SKM-1 (cell line): ENCODE measurements at regions not wholly inside any gene's neighbourhood (a gene's known extent, or its start where the extent isn't known, plus 50 kb on each side); places are given as distances from the start of the nearest gene placed in this dataset.
A peak's percentile ranks its signal among the peaks of the same experiment; 100 is the strongest.

ENCODE experiments used
- DNase-seq: peaks from one replicate; lab custom pipeline; 2025; ENCODE audit not compliant: unreplicated experiment; lab: John Stamatoyannopoulos, UW

DNA sequence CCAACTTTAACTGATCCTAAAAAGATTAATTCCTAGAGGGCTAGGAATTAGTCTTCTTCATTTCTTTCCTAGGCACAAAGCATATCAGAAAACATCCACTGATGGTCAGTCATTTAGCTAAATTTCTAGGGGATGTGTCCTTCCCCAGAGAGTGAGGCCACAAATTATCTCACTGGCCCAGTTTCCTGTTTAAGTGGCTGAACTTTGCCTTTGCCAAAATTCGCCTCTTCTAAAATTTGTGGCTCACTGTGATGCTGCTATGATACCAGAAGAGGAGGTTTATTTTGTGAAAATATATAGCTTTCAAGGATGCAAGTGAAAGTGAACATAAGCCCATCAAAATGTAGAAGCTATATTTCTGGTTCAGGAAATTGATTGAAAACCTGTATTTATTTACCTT, 98.1 kb upstream of the FER start:
- no peak for DNase-seq

DNA sequence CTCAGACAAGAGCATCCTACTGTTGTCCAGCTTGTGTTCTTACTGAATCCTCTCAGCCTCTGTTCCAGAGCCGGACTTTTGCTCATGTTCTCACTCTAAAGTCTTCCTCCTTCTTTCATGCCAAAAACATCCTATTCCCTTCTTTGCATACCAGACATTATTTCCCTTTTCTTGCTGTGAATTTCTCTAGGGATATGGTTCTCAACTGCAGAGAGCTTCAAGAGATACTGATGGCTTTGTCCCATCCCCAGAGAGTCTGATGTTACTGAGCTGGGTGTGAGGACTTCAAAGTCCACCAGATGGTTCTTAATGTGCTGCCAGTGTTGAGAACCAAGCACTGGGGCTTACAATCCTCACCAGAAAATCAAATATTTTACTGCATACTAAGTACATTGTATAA, 98.6 kb upstream of the FER start:
- DNase-seq = no peak

DNA sequence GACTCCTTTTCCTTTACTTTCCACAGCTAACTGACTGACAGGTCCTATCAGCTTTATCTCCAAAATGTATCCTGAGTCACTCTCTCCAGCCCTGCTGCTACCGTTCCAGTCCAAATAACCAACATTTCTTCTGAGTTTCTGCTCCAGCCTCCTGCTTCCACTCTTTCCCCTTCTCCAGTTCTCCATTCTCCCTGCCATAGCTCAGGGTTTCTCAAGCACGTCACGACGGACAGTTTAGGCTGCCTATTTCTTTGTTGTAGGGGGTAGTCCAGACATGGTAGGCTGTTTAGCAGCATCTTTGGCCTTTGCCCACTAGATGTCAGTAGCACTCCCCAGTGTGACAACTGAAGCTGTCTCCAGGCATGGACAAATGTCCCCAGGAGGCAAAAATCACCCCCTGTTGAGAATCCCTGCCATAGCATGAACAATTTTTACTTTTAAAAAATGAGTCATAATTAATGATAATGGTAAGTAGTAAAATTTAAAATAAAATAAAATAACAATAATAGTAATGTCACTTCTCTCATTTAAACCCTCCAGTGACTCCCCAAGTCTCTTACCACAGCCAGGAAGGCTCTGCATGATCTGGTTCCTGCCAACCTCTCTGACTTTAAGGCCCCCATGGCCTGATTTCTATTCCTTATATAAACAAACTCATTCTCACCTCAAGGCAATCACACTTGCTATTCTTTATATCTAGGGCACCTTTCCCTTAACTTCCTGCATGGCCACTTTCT, 105.4 kb upstream of the FER start:
- peak; percentile 51 for DNase-seq

DNA sequence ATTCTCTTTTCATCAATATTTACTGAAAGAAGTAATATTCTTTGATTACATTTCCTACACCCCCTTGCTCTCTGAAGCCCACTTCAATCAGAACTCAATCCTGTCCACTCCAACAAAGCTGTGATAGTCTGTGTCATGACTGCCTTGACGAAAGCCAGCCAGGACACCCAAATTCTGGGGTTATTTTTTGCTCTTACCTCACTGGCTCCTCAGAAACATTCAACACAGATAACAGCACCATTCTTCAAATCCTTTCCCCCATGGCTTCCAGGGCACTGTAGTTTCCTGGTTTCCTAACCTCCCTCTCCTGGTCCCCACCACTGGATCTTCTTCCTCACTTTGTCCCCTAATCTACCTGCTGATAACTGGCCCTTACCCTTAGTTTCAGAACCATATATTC, 106.1 kb upstream of the FER start:
- DNase-seq = no peak

DNA sequence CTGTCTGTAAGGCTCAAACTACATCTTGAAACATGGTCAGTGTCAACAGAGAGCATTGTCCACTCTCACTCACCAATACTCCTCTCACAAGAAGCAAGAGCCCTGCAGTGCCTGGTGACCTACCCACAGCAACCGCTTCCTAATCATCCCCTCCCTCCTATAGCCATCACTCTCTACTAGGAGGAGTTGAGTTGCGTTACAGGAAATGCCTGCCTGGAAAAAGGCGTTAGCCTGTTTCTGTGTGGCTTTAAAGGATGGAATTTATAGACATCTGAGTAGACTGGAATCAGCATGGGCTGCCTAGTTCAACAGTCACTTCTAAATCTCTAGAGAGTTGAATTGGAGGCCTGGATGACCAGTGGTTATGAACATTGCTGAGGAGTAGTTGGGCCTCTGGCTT, 108.3 kb upstream of the FER start:
- DNase-seq = no peak

DNA sequence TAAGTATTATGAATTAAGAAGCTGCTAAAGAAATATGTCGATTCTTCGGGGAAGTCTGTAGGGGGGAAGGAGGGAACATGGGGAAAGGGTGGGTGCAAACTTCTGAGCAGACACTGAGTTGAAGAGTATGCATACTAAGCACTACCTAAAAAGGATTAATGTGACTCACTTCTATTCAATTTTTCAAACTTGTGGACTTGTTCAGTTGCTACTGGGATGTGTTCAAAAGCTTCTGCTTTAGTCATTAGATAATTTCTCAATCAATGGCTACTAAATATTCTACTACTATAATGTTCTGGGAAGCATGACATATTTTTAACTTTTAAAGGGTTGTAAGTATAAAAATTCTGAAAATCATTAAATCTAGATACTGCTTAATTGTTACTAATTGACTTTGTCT, 109.7 kb upstream of the FER start:
- no peak for DNase-seq

DNA sequence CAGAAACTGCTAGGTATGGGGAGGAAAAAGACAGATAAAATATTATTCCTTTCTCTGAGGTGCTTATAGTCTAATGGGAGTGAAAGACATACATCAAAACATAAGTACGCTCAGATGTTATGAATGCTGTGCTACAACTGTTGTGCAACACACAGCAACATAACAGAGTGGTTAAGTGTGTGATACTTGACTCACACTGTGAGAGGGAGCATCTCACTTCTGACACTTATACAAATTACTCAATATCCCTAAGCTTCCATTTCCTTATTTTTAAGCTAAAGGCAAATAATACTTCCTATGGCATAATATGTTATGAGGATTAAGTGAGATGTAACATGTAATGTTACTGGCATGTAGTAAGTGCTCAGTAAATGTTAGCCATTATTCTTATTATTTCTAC, 110.6 kb upstream of the FER start:
- peak; percentile 25 for DNase-seq

DNA sequence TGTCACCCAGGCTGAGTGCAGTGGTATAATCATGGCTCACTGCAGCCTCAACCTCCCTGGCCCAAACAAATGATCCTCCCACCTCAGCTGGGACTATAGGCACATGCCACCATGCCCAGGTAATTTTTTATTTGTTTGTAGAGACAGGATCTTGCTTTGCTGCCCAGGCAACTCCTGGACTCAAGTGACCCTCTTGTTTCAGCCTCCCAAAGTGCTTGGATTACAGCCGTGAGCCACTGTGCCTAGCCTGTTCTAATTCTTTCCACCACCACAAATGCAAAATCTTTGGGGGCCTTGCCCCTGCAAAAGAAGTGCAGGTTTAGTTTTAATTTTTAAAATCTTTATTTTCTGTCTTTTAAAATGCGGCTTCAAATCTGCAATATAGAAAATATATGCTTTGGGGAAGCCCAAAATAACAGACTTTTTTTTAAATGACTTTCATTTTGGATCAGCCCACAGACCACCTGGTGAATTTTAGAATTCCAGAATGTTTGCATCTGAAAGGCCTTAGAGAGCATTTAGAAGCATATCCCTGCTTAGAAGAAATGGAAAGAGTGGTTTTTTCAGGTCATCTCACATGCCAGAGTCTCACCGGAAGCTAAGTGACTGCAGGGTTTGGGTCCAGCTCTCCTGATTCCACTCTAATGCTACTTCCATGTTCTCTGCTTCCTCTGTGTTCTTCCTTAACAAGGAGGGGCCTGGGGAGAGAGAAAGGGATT, 111.4 kb upstream of the FER start:
- no peak for DNase-seq

DNA sequence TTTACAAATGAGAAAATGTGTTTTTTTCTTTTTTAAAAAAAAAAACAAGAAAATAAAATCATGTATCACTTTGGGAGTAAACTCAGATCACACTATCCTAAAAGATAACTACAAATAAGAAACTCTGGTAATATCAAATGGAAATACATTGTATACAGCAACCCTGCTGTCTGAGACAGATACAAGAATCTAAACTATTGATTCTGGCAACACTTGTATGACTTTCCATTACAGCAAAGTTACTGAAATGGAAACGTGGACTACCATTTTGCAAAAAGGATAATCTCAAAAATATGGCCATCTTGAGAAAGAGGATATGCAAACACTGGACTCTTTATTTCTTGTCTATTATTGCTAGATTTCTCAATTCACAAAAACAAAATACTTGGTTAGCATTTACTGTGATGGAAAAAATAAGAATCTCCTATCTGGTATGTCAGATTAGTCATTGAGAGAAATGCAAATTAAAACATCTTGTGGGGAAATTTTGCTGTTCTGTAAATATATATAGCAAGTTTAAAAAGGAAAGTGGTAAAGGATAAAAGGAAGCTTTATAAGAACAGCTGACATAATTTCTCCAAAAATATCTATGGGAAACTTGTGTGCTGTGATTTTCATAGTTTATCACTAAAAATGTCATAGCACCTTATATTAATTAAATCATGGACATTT, 112.9 kb upstream of the FER start:
- DNase-seq = no peak

DNA sequence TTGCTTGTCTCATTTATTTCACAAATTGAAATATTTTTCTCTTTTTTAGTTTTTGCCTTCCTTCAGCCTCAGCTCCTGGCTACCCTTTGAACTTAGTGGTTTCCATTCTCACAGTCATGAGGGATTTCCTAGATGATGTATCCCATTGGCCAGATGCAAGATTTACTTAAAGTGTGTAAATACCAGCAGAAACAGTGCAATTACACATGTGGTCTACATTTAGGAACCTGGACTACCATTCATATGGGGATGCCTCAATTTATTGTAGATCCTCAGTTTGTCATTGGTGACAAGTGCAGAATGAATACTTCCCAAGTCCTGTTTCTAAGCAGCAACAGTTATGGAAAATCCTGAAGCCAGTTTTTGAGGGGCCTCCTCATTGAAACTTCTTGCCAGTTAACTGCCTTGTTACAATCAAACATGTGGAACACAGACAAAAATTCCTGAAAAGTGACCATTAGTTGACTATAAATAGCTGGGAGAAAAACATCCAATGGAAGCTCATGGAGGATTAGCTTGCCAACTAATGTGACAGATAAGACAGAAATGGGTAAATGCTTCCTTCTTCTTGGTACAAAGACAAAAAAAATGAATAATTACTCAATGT, 113.6 kb upstream of the FER start:
- no peak for DNase-seq

DNA sequence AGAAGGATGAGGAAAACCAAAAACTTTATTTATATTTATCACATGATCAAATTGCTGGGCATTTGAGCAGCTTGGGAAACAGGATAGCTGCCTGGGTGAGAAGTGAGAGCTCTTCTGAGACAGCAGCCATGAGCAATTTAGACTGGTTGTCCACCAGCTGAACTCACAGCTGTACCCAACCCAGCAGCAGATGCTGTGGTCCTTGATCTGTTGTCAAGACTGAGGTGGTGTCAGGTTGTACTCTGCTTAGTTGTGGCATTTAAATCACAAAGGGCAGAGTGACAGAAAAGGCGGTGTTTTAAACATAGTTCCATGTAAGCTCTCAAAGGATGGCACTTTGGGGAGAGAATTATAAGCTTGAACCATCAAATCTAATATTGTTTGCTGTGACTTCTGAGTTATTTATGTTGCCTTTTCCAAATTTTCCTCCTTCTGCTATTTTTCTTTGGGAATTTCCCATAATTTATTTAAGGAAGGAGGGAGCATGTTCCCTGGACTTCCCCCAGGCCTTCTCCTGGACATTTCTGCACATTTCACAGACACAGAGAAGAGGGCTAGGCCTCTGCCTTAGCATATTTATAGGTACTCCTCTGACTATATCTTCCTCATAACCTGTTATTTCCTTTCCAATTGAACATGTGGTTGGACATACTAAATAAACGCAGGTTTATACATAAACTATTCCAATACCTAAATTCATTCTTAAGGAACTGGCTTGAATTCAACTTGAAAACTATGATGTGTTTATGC, 117.7 kb upstream of the FER start:
- no peak for DNase-seq

DNA sequence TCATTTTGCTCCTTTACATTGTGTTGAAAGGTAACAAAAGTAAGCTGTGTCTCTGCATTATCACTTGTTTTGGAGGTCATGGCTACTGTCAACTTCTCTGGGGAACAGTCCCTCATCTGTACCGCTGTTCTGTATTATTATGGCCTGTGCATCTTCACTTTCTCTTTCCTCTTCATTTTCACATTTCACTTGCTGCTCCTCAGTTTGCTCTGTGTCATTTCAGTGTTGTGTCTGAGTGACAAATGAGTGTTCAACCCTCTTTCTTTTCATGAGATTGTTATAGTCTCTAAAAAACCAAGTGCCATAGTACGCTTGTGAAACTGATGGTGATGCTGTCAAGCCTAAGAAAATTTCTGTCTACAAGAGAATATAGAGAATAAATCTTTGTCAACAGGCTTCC, 122.0 kb upstream of the FER start:
- no peak for DNase-seq

DNA sequence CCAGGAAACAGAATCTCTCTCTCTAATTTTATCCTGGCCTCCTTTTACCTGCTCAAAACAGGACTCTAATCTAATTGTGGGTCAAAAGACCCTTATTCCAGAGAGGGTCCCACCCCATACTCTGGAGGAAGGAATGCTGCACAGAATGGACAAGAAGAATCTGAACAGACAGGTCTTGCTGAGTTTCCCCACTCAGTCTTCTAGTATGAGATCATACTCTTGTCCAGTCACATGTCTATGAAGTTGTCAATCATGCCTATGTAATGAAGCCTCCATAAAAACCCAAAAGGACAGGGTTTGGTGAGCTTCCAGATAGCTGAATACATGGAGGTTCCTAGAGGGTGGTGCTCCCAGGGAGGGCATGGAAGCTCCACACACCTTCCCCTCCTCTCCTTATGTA, 123.9 kb upstream of the FER start:
- DNase-seq = no peak

DNA sequence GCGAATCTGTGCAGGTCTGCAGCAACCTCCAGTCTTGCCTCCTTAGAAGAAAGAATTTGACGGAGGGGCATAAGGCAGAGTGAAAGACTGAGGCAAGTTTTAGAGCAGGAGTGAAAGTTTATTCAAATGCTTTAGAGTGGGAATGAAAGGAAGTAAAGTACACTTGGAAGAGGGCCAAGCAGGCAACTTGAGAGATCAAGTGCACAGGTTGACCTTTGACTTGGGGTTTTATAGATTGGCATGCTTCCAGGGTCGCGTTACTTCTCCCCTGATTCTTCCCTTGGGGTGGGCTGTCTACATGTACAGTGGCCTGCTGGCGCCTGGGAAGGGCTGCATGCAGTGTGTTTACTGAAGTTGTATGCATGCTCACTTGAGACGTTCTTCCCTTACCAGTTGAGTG, 127.2 kb upstream of the FER start:
- no peak for DNase-seq

DNA sequence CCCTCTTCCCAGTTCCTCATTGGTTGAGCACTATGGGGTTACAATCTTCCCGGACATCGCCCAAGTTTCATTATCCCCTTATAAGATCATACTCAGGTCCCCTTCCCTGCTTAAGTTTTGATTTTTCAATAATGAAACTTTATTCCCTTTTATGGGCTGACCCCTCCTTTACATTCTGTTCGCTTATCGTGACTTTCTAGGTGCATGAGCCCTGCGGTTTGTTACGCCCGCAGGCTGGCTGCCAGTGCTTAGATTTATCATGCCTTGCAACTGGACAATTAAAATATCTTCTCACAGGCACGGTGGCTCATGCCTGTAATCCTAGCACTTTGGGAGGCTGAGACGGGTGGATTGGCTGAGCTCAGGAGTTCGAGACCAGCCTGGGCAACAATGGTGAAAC, 127.9 kb upstream of the FER start:
- no peak for DNase-seq

DNA sequence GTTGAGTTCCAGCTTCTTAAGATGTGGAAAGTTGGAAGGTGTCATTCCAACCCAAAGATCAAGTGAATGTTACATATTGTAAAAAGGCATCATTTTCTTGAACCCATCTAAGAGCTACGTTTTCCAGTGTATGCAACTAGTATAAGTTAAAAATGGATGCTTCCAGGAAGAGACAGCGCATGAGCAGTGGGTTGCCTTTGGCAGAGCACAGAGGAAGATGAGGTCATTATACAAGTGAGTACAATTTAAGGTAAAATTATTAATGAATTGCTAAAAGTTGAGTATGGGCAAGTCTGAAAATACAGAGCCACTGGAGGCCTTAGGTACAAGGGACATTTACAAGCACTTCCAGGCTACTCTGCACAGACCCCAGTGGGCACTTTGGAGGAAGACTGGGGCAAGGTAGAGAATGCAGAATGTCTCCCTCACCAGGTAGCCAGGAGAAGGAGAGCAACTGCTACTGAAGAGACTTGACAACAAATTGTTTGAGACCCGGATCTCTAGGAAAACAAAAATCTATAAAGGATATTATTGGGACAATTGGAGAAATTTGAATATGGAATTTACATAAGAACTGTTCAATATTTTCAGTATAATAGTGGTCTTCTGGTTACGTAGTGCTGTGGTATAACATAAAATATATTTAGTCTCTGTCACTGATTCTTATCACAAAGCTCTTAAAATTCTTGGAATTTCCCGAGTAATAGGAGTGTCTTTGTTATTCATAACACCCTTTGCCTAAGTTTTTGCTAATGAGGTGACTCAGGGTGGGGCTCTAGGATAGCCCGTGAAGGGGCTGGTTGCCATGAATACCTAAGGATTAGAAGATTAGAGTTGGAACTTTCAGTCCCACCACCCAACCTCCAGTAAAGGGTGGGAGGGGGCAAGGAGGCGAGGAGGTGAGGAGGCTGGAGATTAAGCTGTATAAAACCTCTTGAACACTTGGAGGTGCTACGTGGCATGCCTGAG, 129.9 kb upstream of the FER start:
- DNase-seq = no peak

DNA sequence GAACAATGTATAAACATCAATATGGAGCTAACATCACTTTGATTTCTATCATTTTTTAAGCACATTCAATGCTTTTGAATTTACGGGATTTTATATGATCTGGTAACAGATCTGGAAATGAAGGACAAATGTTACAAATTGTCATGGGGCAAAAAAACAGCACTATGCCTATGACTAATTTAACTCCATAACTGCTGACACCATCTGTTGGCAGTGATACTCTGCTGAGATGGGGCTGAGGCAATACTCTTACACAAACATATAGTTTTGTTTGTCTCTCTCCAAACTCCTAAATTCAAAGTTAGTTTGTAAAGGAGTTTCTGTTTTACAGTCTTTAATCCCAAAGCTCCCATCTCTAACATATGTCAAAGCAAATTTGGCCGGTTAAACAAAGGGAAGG, 132.5 kb upstream of the FER start:
- no peak for DNase-seq

DNA sequence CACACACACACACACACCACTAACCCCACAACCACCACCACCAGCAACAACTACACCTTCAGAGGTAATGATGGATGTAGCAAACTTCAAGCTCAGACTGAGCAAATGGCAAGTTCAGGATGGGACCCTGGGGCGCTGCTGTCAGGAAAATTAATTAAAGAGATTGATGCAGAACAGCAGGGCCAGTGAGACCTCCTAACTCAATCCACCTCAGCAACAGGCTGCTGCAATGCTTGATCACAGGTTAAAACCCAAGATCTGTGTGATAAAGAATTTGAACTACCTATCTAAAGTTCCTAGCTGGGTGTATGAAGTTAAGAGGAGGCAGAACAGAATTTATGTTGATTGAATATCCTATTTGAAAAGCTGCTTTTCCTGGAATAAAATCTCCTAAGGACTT, 140.3 kb upstream of the FER start:
- DNase-seq = no peak

DNA sequence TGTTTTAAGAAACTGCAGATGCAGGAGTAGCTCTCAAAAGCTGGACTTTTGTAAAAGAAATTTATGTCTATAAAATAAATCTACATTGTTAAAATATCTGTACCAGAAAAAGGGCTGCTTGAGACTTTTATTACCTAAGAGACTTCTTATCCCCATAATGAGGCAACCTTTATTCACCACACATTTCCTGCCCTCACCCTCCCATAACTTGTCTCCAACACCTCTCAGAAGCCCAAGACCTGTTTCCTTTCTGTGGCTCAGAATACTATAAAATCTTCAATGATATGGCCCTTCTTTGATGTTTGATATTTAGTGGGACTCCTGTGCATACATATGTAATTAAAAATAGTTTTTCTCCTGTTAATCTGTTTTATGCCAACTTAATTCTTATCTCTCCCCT, 141.5 kb upstream of the FER start:
- DNase-seq = no peak

DNA sequence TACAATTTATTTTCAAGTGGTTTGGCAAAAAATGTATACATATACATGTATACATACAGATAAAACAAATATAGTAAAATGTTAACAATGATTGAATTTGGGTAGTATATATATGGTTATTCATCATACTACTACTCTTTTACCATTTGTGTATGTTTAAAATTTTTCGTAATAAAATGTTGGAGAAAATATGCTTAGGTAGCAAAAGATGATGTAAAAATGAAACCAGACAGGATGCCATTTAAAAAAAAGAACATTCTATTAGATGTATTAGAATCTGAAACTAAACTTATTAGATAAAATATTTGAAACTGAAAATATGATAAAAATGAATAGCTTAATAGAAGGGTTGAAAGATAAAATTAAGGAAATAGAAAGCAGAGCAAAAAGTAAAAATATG, 144.9 kb upstream of the FER start:
- no peak for DNase-seq
